Effector memory CD8-positive, alpha-beta T cell (primary cell): ENCODE measurements at regions not wholly inside any gene's neighbourhood (a gene's known extent, or its start where the extent isn't known, plus 50 kb on each side); places are given as distances from the start of the nearest gene placed in this dataset.

ENCODE experiments used
- ATAC-seq: fragments of 150-1000 bp; cut with Tn5 transposase; replicated peaks from 2 replicates; pipeline ENCODE4 v1.10.0; 2021; ENCODE audit warnings: mild to moderate bottlenecking, moderate library complexity
- DNase-seq, 3 experiments: peaks; one replicate each; pipeline ENCODE4 v3.0.0; 2021
- H3K27ac Mint-ChIP-seq, 2 donors: one replicate each; pipeline ENCODE4 v1.8.0; 2022; ENCODE audit warnings: mild to moderate bottlenecking in 2 of 2, mixed read lengths in 2 of 2, moderate library complexity in 2 of 2
- H3K27me3 Mint-ChIP-seq, 2 donors: one replicate each; pipeline ENCODE4 v1.8.0; 2022; ENCODE audit warnings: mixed read lengths in 2 of 2
- H3K36me3 Mint-ChIP-seq: one replicate; pipeline ENCODE4 v1.8.0; 2022; ENCODE audit warnings: mild to moderate bottlenecking, moderate library complexity, mixed read lengths; ENCODE audit not compliant: insufficient read depth
- H3K4me1 Mint-ChIP-seq, 2 donors: one replicate each; pipeline ENCODE4 v1.8.0; 2022; ENCODE audit warnings: low read depth in 2 of 2, mixed read lengths in 2 of 2
- H3K4me3 Mint-ChIP-seq, 2 donors: one replicate each; pipeline ENCODE4 v1.8.0; 2022; ENCODE audit warnings: mild to moderate bottlenecking in 2 of 2, mixed read lengths in 2 of 2, moderate library complexity in 2 of 2
- H3K9me3 Mint-ChIP-seq, 2 donors: one replicate each; pipeline ENCODE4 v1.8.0; 2022; ENCODE audit warnings: mixed read lengths in 2 of 2

- Mint-ChIP-seq H3K36me3 (no peaks in the 10 kb centered on the region), H3K4me3 (no peak overlapping the region), H3K9me3 (no peaks in the 10 kb centered on the region), H3K4me1 (no peaks in the 10 kb centered on the region), H3K27ac (no peak overlapping the region), H3K27me3 (no peaks in the 10 kb centered on the region)
- DNase-seq (no peak), ATAC-seq (no peak)
These were observed 258.4 kb upstream of the CACNA2D1 start for GRCh38 chr7:82701949-82702348.

GRCh38 chr7:82700741-82701140 is 257.2 kb upstream of the CACNA2D1 start:
- DNase-seq = no peak
- no peaks in the 10 kb centered on the region for H3K36me3 Mint-ChIP-seq

GRCh38 chr7:82699773-82700186 is 256.2 kb upstream of the CACNA2D1 start:
- H3K36me3 Mint-ChIP-seq = no peaks in the 10 kb centered on the region
- no peak overlapping the region for H3K4me3 Mint-ChIP-seq
- H3K27me3 Mint-ChIP-seq = no peaks in the 10 kb centered on the region
- H3K9me3 Mint-ChIP-seq = peaks cover 0 to 2% of the 10 kb centered on the region in 2 donors
- DNase-seq (no peak), ATAC-seq (no peak)
- no peaks in the 10 kb centered on the region for H3K4me1 Mint-ChIP-seq
- H3K27ac Mint-ChIP-seq = no peak overlapping the region

More at GRCh38 chr7:82700741-82701140, 257.2 kb upstream of the CACNA2D1 start:
- Mint-ChIP-seq H3K4me1 (no peaks in the 10 kb centered on the region), H3K4me3 (no peak overlapping the region), H3K27ac (no peak overlapping the region), H3K27me3 (no peaks in the 10 kb centered on the region), H3K9me3 (peaks cover 0 to 2% of the 10 kb centered on the region in 2 donors)
- no peak for ATAC-seq

- no peaks in the 10 kb centered on the region for H3K27me3 Mint-ChIP-seq
- DNase-seq = no peak
- H3K27ac Mint-ChIP-seq = no peak overlapping the region
- ATAC-seq = no peak
- H3K4me3 Mint-ChIP-seq = no peak overlapping the region
- H3K9me3 Mint-ChIP-seq = peaks cover 0 to 2% of the 10 kb centered on the region in 2 donors
- H3K4me1 Mint-ChIP-seq = no peaks in the 10 kb centered on the region
- H3K36me3 Mint-ChIP-seq = no peaks in the 10 kb centered on the region
These were observed 254.3 kb upstream of the CACNA2D1 start for GRCh38 chr7:82697897-82698296.

GRCh38 chr7:82696631-82697030 is 253.1 kb upstream of the CACNA2D1 start:
- H3K4me1 Mint-ChIP-seq = no peaks in the 10 kb centered on the region
- H3K27me3 Mint-ChIP-seq = no peaks in the 10 kb centered on the region
- ATAC-seq (no peak), DNase-seq (no peak)
- H3K4me3 Mint-ChIP-seq = no peak overlapping the region
- no peaks in the 10 kb centered on the region for H3K36me3 Mint-ChIP-seq
- H3K9me3 Mint-ChIP-seq = peaks cover 0 to 2% of the 10 kb centered on the region in 2 donors
- no peak overlapping the region for H3K27ac Mint-ChIP-seq

GRCh38 chr7:82694022-82694421 is 250.4 kb upstream of the CACNA2D1 start:
- H3K27ac Mint-ChIP-seq = no peak overlapping the region
- DNase-seq (no peak), ATAC-seq (no peak)
- H3K4me1 Mint-ChIP-seq = no peaks in the 10 kb centered on the region
- no peaks in the 10 kb centered on the region for H3K27me3 Mint-ChIP-seq
- no peak overlapping the region for H3K4me3 Mint-ChIP-seq
- H3K9me3 Mint-ChIP-seq = peaks cover 0 to 5% of the 10 kb centered on the region in 2 donors
- no peaks in the 10 kb centered on the region for H3K36me3 Mint-ChIP-seq

- Mint-ChIP-seq H3K27ac (no peak overlapping the region), H3K27me3 (no peaks in the 10 kb centered on the region), H3K9me3 (peaks cover 0 to 2% of the 10 kb centered on the region in 2 donors), H3K36me3 (no peaks in the 10 kb centered on the region), H3K4me3 (no peak overlapping the region), H3K4me1 (no peaks in the 10 kb centered on the region)
- DNase-seq = no peak
- no peak for ATAC-seq
These were observed 247.4 kb upstream of the CACNA2D1 start for GRCh38 chr7:82690929-82691328.

GRCh38 chr7:82685214-82685613 is 241.6 kb upstream of the CACNA2D1 start:
- H3K9me3 Mint-ChIP-seq = peaks cover 0 to 9% of the 10 kb centered on the region in 2 donors
- ATAC-seq = no peak
- no peak for DNase-seq
- H3K27ac Mint-ChIP-seq = no peak overlapping the region
- H3K36me3 Mint-ChIP-seq = no peaks in the 10 kb centered on the region
- no peaks in the 10 kb centered on the region for H3K27me3 Mint-ChIP-seq
- no peak overlapping the region for H3K4me3 Mint-ChIP-seq
- H3K4me1 Mint-ChIP-seq = no peaks in the 10 kb centered on the region

- H3K27me3 Mint-ChIP-seq = no peaks in the 10 kb centered on the region
- no peaks in the 10 kb centered on the region for H3K36me3 Mint-ChIP-seq
- H3K4me1 Mint-ChIP-seq = peaks cover 0 to 10% of the 10 kb centered on the region in 2 donors
- H3K9me3 Mint-ChIP-seq = peaks cover 0 to 5% of the 10 kb centered on the region in 2 donors
- ATAC-seq = peak; percentile 77
- peak overlapping the region; percentile 16 to 24 for H3K4me3 Mint-ChIP-seq
- H3K27ac Mint-ChIP-seq = peak overlapping the region; percentile 11 to 49
- DNase-seq = no peak
These were observed 235.1 kb upstream of the CACNA2D1 start for GRCh38 chr7:82678716-82679115.

GRCh38 chr7:82678259-82678658 is 234.7 kb upstream of the CACNA2D1 start:
- no peak for DNase-seq
- peaks cover 0 to 10% of the 10 kb centered on the region in 2 donors for H3K4me1 Mint-ChIP-seq
- ATAC-seq = peak; percentile 27
- H3K27ac Mint-ChIP-seq = peak overlapping the region; percentile 11 to 49
- H3K4me3 Mint-ChIP-seq = peak overlapping the region; percentile 16 to 24
- peaks cover 0 to under 1% of the 10 kb centered on the region in 2 donors for H3K9me3 Mint-ChIP-seq
- no peaks in the 10 kb centered on the region for H3K36me3 Mint-ChIP-seq
- no peaks in the 10 kb centered on the region for H3K27me3 Mint-ChIP-seq

GRCh38 chr7:82677493-82677892 is 233.9 kb upstream of the CACNA2D1 start:
- no peaks in the 10 kb centered on the region for H3K27me3 Mint-ChIP-seq
- no peaks in the 10 kb centered on the region for H3K36me3 Mint-ChIP-seq
- no peaks in the 10 kb centered on the region for H3K9me3 Mint-ChIP-seq
- H3K27ac Mint-ChIP-seq = peak overlapping the region in 1 of 2 donors; percentile 49
- DNase-seq (peak; percentile 12 to 22 (median 15)), ATAC-seq (peak; percentile 89)
- H3K4me3 Mint-ChIP-seq = no peak overlapping the region
- peaks cover 0 to 10% of the 10 kb centered on the region in 2 donors for H3K4me1 Mint-ChIP-seq

GRCh38 chr7:82676777-82677463 is 233.3 kb upstream of the CACNA2D1 start:
- H3K9me3 Mint-ChIP-seq = no peaks in the 10 kb centered on the region
- no peak overlapping the region for H3K4me3 Mint-ChIP-seq
- DNase-seq (no peak), ATAC-seq (peak; percentile 24)
- no peaks in the 10 kb centered on the region for H3K27me3 Mint-ChIP-seq
- peak overlapping the region in 1 of 2 donors; percentile 49 for H3K27ac Mint-ChIP-seq
- peaks cover 0 to 10% of the 10 kb centered on the region in 2 donors for H3K4me1 Mint-ChIP-seq
- no peaks in the 10 kb centered on the region for H3K36me3 Mint-ChIP-seq

- DNase-seq (no peak), ATAC-seq (no peak)
- Mint-ChIP-seq H3K27me3 (no peaks in the 10 kb centered on the region), H3K4me3 (no peak overlapping the region), H3K4me1 (peaks cover 0 to 10% of the 10 kb centered on the region in 2 donors), H3K36me3 (no peaks in the 10 kb centered on the region), H3K9me3 (no peaks in the 10 kb centered on the region), H3K27ac (no peak overlapping the region)
These were observed 231.8 kb upstream of the CACNA2D1 start for GRCh38 chr7:82675396-82675795.

- ATAC-seq (no peak), DNase-seq (no peak)
- H3K4me3 Mint-ChIP-seq = no peak overlapping the region
- H3K4me1 Mint-ChIP-seq = peaks cover 0 to 7% of the 10 kb centered on the region in 2 donors
- H3K27me3 Mint-ChIP-seq = no peaks in the 10 kb centered on the region
- peaks cover 0 to 4% of the 10 kb centered on the region in 2 donors for H3K9me3 Mint-ChIP-seq
- no peaks in the 10 kb centered on the region for H3K36me3 Mint-ChIP-seq
- H3K27ac Mint-ChIP-seq = no peak overlapping the region
These were observed 230.7 kb upstream of the CACNA2D1 start for GRCh38 chr7:82674268-82674667.
